GM12873 (cell line): ENCODE measurements at regions not wholly inside any gene's neighbourhood (a gene's known extent, or its start where the extent isn't known, plus 50 kb on each side); places are given as distances from the start of the nearest gene placed in this dataset.
A peak's percentile ranks its signal among the peaks of the same experiment; 100 is the strongest.

Source experiments
- TF ChIP-seq, protein P1 (sequence below): IDR thresholded peaks from 2 replicates; pipeline ENCODE4 v1.5.1; 2012; ENCODE audit warnings: low read depth, mild to moderate bottlenecking, moderate library complexity, low read length, control low read depth; ENCODE audit not compliant: insufficient read depth; ENCODE audit errors: missing control alignments

DNA sequence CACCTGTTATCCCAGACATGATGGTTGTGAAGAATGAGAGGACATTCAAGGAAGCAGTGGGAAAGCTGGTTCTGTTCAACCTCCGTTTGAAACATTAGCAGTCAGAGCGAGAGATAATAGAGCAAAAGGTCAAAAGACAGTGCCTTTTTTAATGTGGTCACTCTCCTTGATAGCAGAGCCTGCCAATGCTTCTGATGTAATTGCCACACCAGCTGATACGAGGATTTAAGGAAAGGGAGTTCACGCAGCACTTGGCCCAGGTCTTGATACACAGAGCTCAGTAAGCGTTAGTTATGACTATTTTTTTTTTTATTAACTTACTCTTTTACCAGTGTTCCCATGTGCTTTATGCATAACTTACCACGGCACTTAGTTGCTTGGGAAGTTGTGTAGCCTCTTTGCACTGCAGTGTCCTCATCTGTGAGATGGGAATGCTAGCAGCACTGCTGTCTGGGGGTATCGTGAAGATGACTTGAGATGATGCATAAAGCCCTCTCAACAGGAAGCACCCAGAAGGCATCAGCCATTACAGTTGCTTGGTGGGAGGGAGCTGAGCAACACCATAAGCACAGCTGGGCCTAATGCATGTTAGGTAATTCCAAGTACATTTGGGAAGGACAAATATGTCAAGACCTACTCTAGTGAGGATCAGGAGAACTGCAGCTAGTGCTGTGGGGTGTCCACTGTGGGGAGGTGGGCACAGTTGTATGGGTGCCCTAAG is 123.3 kb upstream of the RASGRP1 start:
- TF ChIP-seq, protein P1, sequence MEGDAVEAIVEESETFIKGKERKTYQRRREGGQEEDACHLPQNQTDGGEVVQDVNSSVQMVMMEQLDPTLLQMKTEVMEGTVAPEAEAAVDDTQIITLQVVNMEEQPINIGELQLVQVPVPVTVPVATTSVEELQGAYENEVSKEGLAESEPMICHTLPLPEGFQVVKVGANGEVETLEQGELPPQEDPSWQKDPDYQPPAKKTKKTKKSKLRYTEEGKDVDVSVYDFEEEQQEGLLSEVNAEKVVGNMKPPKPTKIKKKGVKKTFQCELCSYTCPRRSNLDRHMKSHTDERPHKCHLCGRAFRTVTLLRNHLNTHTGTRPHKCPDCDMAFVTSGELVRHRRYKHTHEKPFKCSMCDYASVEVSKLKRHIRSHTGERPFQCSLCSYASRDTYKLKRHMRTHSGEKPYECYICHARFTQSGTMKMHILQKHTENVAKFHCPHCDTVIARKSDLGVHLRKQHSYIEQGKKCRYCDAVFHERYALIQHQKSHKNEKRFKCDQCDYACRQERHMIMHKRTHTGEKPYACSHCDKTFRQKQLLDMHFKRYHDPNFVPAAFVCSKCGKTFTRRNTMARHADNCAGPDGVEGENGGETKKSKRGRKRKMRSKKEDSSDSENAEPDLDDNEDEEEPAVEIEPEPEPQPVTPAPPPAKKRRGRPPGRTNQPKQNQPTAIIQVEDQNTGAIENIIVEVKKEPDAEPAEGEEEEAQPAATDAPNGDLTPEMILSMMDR, result no peak

DNA sequence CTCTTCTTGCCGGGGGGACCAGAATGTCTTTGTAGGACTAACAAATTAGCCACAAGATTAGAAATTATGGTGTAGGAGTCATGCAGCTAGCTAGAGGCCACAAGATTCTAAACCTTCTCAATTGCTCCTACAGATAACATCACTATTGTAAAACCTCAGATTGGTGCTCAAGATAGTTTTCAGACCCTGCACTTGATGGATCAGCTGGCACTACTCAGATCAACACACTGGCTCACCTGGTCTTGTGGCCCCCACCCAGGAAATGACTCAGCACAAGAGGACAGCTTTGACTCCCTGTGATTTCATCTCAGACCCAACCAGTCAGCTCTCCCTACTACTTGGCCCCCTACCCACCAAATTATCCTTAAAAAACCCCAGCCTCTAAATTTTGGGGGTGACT is 124.1 kb upstream of the RASGRP1 start:
- TF ChIP-seq, protein P1, result no peak

DNA sequence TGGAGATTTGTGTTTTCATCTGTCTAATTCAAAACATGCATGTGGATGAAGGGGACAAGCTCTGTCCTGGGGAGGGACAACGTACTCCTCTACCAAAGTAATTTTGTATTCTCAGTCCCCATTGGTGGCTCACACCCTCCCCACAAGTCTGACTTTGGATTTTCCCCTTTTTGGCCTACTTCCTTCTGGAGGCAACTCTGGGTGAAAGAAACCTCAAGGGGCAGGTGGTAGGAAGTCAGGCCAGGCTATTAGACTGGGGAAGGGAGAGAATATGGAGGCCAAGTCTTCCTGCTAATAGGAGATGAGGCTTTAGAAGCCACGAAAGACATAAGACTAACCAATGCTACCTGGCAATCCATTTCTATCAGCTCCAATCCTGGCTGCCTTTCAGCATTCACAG is 124.9 kb upstream of the RASGRP1 start:
- TF ChIP-seq, protein P1, result no peak

DNA sequence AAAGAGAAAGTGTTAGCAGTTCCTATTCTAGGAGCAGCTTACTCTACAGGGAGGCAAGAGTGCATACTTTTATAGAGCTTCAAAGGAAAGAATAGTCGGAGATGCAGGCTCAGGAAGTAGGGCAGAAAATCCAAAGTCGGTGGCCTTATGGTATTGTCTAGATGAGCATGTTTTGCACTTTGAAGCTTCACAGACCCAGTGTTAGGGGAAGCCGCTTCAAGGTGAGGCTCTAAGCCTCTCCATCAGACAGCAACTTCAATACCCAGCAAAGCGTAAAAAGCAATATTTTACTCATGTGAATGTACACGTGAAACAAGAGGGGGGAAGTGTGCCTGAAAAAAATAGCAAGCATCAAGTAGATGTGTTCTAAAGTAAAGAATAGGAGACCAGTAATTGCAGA is 125.6 kb upstream of the RASGRP1 start:
- TF ChIP-seq, protein P1, result no peak

GRCh38 chr15:38690719-38691332 is 126.2 kb upstream of the RASGRP1 start:
- TF ChIP-seq, protein P1, result peak; percentile 84

DNA sequence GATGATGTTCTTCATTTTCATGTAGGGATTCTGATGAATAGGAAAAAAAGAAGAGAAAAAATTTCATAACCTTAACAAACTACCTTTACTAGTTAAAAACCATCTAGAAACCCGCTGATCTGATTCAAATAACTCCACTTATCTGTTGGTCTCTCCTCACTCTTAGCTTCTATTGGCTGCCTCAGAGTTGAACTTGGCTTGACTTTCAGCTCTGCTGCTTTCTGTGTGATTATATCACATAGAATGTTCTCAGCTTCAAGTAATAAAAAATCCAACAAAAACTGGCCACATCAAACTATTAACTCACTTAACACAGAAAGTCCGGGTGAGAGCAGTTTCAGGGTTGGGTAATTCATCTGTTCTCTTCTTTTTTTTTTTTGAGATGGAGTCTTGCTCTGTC is 126.8 kb upstream of the RASGRP1 start:
- TF ChIP-seq, protein P1, result no peak

DNA sequence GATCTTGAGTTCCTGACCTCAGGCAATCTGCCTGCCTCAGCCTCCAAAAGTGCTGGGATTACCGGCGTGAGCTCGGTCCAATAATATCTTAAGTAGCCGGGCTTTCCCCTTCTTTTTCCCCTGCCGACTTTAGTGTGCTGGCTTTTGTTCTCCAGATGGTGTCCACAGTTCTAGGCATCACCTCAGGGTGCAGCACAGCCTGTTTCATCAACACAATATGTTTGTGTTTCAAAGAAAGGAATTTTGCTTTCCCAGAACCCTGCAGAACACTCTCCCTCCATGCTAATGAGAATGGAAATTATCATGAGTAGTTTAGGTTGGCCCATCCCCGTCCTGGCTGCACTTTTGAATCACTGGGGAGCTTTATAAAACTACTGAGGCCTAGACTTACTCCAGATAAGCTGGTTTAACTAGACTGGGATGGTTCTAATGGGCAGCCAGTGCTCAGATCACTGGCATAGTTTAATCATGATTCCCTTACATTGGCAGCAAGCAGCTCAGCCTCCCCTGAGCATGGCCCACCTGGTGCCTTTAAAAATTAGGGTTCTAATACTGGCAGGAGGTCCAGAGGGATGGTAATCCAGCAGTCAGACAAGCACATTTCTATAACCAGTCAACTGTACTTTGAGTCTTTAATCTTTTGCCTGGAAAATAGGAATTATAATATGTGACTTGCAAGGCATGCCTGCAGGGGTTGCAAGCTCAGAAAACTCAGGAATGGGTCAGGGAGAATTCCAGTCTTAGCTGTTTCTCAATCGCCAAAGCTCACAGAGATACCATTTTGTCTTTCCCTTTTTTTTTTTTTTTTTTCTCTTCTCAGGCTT is 127.6 kb upstream of the RASGRP1 start:
- TF ChIP-seq, protein P1, result no peak
